Endothelial cell of umbilical vein (primary cell): ENCODE measurements at regions not wholly inside any gene's neighbourhood (a gene's known extent, or its start where the extent isn't known, plus 50 kb on each side); places are given as distances from the start of the nearest gene placed in this dataset.

ENCODE experiments used
- CTCF ChIP-seq, 2 donors: IDR thresholded peaks; 1 replicate in 1 of 2; 2 replicates in 1 of 2; pipeline ENCODE4 v1.5.1; 2011; ENCODE audit warnings: low read length in 2 of 2, mild to moderate bottlenecking in 2 of 2, moderate library complexity in 2 of 2, control low read depth in 1 of 2, inconsistent platforms in 1 of 2, low read depth in 1 of 2; ENCODE audit not compliant: insufficient read depth in 1 of 2; ENCODE audit errors: extremely low read depth in 1 of 2
- EZH2 ChIP-seq: IDR thresholded peaks from 2 replicates; pipeline ENCODE4 v1.6.1; 2012; ENCODE audit warnings: borderline replicate concordance, low read depth, mild to moderate bottlenecking, moderate library complexity, low read length, inconsistent platforms; ENCODE audit not compliant: severe bottlenecking
- JUN ChIP-seq: IDR thresholded peaks from 2 replicates; pipeline ENCODE4 v1.6.1; 2011; ENCODE audit warnings: borderline replicate concordance, low read depth; ENCODE audit not compliant: insufficient read length, insufficient read depth
- MAX ChIP-seq: IDR thresholded peaks from 2 replicates; pipeline ENCODE4 v1.6.1; 2011; ENCODE audit not compliant: insufficient read depth, insufficient read length
- POLR2A ChIP-seq: IDR thresholded peaks from 2 replicates; pipeline ENCODE4 v1.6.1; 2012; ENCODE audit warnings: low read depth, mild to moderate bottlenecking, control low read depth, low read length
- POLR2AphosphoS5 ChIP-seq: IDR thresholded peaks from 2 replicates; pipeline ENCODE4 v1.6.1; 2012; ENCODE audit warnings: low read depth, mild to moderate bottlenecking, control low read depth, low read length, moderate library complexity; ENCODE audit not compliant: insufficient read depth

- TF ChIP-seq MAX (no peak), CTCF (IDR thresholded peaks at IDR 0.05; ENCODE audit: extremely low read depth in 1 of 2, insufficient read depth in 1 of 2, low read depth in 1 of 2, low read length in 2 of 2) (no peak), POLR2A (no peak), EZH2 (no peak), POLR2AphosphoS5 (no peak), JUN (no peak)
These were observed 234.7 kb upstream of the SASH1 start for GRCh38 chr6:148107911-148108310.
